Testis (tissue), 2 donors: ENCODE measurements at regions not wholly inside any gene's neighbourhood (a gene's known extent, or its start where the extent isn't known, plus 50 kb on each side); places are given as distances from the start of the nearest gene placed in this dataset.

ENCODE experiments used
- DNase-seq: peaks from one replicate; pipeline ENCODE4 v3.0.0-alpha.2; 2019
- H3K27ac ChIP-seq, 2 donors: fragments of 200-600 bp; sonication (generic); one replicate each; pipeline ENCODE4 v1.5.1; 2019
- H3K27me3 ChIP-seq: fragments of 200-600 bp; sonication (generic); one replicate; pipeline ENCODE4 v1.5.1; 2019
- H3K36me3 ChIP-seq: fragments of 200-600 bp; sonication (generic); one replicate; pipeline ENCODE4 v1.5.1; 2017; ENCODE audit warnings: low read depth; ENCODE audit errors: missing control alignments
- H3K4me1 ChIP-seq: fragments of 200-600 bp; sonication (generic); one replicate; pipeline ENCODE4 v1.5.1; 2019
- H3K4me3 ChIP-seq, 2 donors: fragments of 200-600 bp; sonication (generic); one replicate each; pipeline ENCODE4 v1.5.1; 2017 to 2019
- H3K9me3 ChIP-seq: fragments of 200-600 bp; sonication (generic); one replicate; pipeline ENCODE4 v1.5.1; 2017
- CTCF ChIP-seq, 3 experiments: fragments of 450-650 bp in 2 of 3; fragments of 200-600 bp in 1 of 3; sonication (generic) in 1 of 3; IDR thresholded peaks; one replicate each; pipeline ENCODE4 v1.5.1; 2016 to 2019; ENCODE audit warnings: antibody characterized with exemption in 3 of 3, mild to moderate bottlenecking in 2 of 3, moderate library complexity in 1 of 3
- POLR2A ChIP-seq: fragments of 450-650 bp; IDR thresholded peaks from one replicate; pipeline ENCODE4 v1.6.1; 2017; ENCODE audit warnings: antibody characterized with exemption, mild to moderate bottlenecking, moderate library complexity
- WGBS, 2 donors: methylation state at CpG; one replicate each; pipeline ENCODE4 v1.1.5; 2018; 5-methylcytosine and 5-hydroxymethylcytosine counted together
- intact Hi-C: fragments of 100-400 bp; cut with DNase I; formaldehyde crosslinking; loops from one replicate; pipeline ENCODE4 v1.15.1; 2023; ENCODE audit warnings: low total_unique reads

GRCh38 chr10:53702489-53702888 lies 929.9 kb upstream of the MBL2 start:
- intact Hi-C loops, result no loop called here
- no peaks in the 10 kb centered on the region for H3K27me3 ChIP-seq
- WGBS, 2 donors, result 61 to 71% methylated on average over 2 of the region's 2 CpGs
- no peaks in the 10 kb centered on the region for H3K4me1 ChIP-seq
- no peaks in the 10 kb centered on the region for H3K36me3 ChIP-seq
- DNase-seq, result no peak
- H3K9me3 ChIP-seq, result no peaks in the 10 kb centered on the region
- TF ChIP-seq CTCF (IDR thresholded peaks at IDR 0.05) (no peak), POLR2A (no peak)
- no peak overlapping the region for H3K4me3 ChIP-seq
- no peak overlapping the region for H3K27ac ChIP-seq

GRCh38 chr10:53701213-53701612 lies 928.6 kb upstream of the MBL2 start:
- intact Hi-C loops, result no loop called here
- DNase-seq, result no peak
- no peak overlapping the region for H3K4me3 ChIP-seq
- no peaks in the 10 kb centered on the region for H3K4me1 ChIP-seq
- H3K27me3 ChIP-seq, result no peaks in the 10 kb centered on the region
- H3K9me3 ChIP-seq, result no peaks in the 10 kb centered on the region
- no peak overlapping the region for H3K27ac ChIP-seq
- no peaks in the 10 kb centered on the region for H3K36me3 ChIP-seq
- TF ChIP-seq CTCF (IDR thresholded peaks at IDR 0.05) (no peak), POLR2A (no peak)

GRCh38 chr10:53700278-53700677 lies 927.7 kb upstream of the MBL2 start:
- H3K9me3 ChIP-seq, result no peaks in the 10 kb centered on the region
- WGBS, 2 donors, result 82 to 86% methylated on average over 6 of the region's 6 CpGs

GRCh38 chr10:53699684-53700083 lies 927.1 kb upstream of the MBL2 start:
- intact Hi-C loops, result no loop called here

More at GRCh38 chr10:53700278-53700677, 927.7 kb upstream of the MBL2 start:
- no peak overlapping the region for H3K4me3 ChIP-seq
- DNase-seq, result no peak
- H3K27me3 ChIP-seq, result no peaks in the 10 kb centered on the region
- no peak overlapping the region for H3K27ac ChIP-seq
- H3K36me3 ChIP-seq, result no peaks in the 10 kb centered on the region
- intact Hi-C loops, result no loop called here
- TF ChIP-seq CTCF (IDR thresholded peaks at IDR 0.05) (no peak), POLR2A (no peak)
- H3K4me1 ChIP-seq, result no peaks in the 10 kb centered on the region

More at GRCh38 chr10:53699684-53700083, 927.1 kb upstream of the MBL2 start:
- H3K27me3 ChIP-seq, result no peaks in the 10 kb centered on the region
- no peaks in the 10 kb centered on the region for H3K36me3 ChIP-seq
- no peaks in the 10 kb centered on the region for H3K4me1 ChIP-seq
- TF ChIP-seq POLR2A (no peak), CTCF (IDR thresholded peaks at IDR 0.05) (no peak)
- 77 to 84% methylated on average over 3 of the region's 3 CpGs for WGBS, 2 donors
- no peak overlapping the region for H3K4me3 ChIP-seq
- no peak overlapping the region for H3K27ac ChIP-seq
- DNase-seq, result no peak
- H3K9me3 ChIP-seq, result no peaks in the 10 kb centered on the region
